Mesendoderm (in vitro differentiated cells): ENCODE measurements at regions not wholly inside any gene's neighbourhood (a gene's known extent, or its start where the extent isn't known, plus 50 kb on each side); places are given as distances from the start of the nearest gene placed in this dataset.

ENCODE experiments used
- DNase-seq: peaks from one replicate; pipeline ENCODE4 v3.0.0; 2013
- H2AK5ac ChIP-seq: 2 replicates; pipeline ENCODE4 v1.6.1; 2013; ENCODE audit warnings: low read length, inconsistent platforms
- H2BK120ac ChIP-seq: 2 replicates; pipeline ENCODE4 v1.6.1; 2013; ENCODE audit warnings: low read depth, mild to moderate bottlenecking, low read length, moderate library complexity, mixed read lengths
- H2BK15ac ChIP-seq: replicated peaks from 2 replicates; pipeline ENCODE4 v1.6.1; 2013; ENCODE audit warnings: low read depth, mild to moderate bottlenecking, moderate library complexity
- H2BK5ac ChIP-seq: 2 replicates; pipeline ENCODE4 v1.6.1; 2013; ENCODE audit warnings: low read length, inconsistent platforms
- H3K18ac ChIP-seq: 2 replicates; pipeline ENCODE4 v1.6.1; 2013; ENCODE audit warnings: mild to moderate bottlenecking, low read length, mixed read lengths
- H3K23ac ChIP-seq: one replicate; pipeline ENCODE4 v1.6.1; 2013; ENCODE audit warnings: low read length
- H3K27ac ChIP-seq: 2 replicates; pipeline ENCODE4 v1.5.1; 2013; ENCODE audit warnings: low read depth, mild to moderate bottlenecking, inconsistent platforms, low read length, moderate library complexity
- H3K27me3 ChIP-seq: 2 replicates; pipeline ENCODE4 v1.6.1; 2013; ENCODE audit warnings: low read length, control low read depth, mild to moderate bottlenecking, inconsistent platforms; ENCODE audit not compliant: insufficient read depth, poor library complexity
- H3K36me3 ChIP-seq: 2 replicates; pipeline ENCODE4 v1.6.1; 2013; ENCODE audit warnings: low read length, inconsistent platforms; ENCODE audit not compliant: control insufficient read depth, insufficient read depth
- H3K4ac ChIP-seq: one replicate; pipeline ENCODE4 v1.6.1; 2013; ENCODE audit warnings: low read depth, mild to moderate bottlenecking, low read length, moderate library complexity
- H3K4me1 ChIP-seq: 2 replicates; pipeline ENCODE4 v1.6.1; 2013; ENCODE audit warnings: low read depth, low read length, inconsistent platforms; ENCODE audit not compliant: control insufficient read depth
- H3K4me2 ChIP-seq: 2 replicates; pipeline ENCODE4 v1.6.1; 2013; ENCODE audit warnings: low read length
- H3K4me3 ChIP-seq: 2 replicates; pipeline ENCODE4 v1.5.1; 2013; ENCODE audit warnings: mild to moderate bottlenecking, low read length
- H3K56ac ChIP-seq: one replicate; pipeline ENCODE4 v1.6.1; 2013; ENCODE audit warnings: low read length
- H3K79me1 ChIP-seq: 2 replicates; pipeline ENCODE4 v1.6.1; 2013; ENCODE audit warnings: low read length, inconsistent platforms
- H3K79me2 ChIP-seq: 2 replicates; pipeline ENCODE4 v1.6.1; 2013; ENCODE audit warnings: mild to moderate bottlenecking, low read length; ENCODE audit not compliant: control insufficient read depth, insufficient read depth
- H3K9ac ChIP-seq: 2 replicates; pipeline ENCODE4 v1.6.1; 2013; ENCODE audit warnings: low read length, inconsistent platforms
- H4K5ac ChIP-seq: one replicate; pipeline ENCODE4 v1.6.1; 2013; ENCODE audit warnings: low read length
- H4K8ac ChIP-seq: one replicate; pipeline ENCODE4 v1.6.1; 2013; ENCODE audit warnings: low read depth, mild to moderate bottlenecking, control low read depth, low read length, moderate library complexity
- whole genome bisulfite sequencing: extraction: QIAGEN DNeasy Blood & Tissue Kit; methylation state at CpG from one replicate; pipeline ENCODE4 v1.1.7; 2013; ENCODE audit warnings: low lambda C conversion rate, missing lambda C conversion rate; ENCODE audit not compliant: insufficient coverage; ENCODE audit errors: extremely low coverage; 5-methylcytosine and 5-hydroxymethylcytosine counted together

DNA sequence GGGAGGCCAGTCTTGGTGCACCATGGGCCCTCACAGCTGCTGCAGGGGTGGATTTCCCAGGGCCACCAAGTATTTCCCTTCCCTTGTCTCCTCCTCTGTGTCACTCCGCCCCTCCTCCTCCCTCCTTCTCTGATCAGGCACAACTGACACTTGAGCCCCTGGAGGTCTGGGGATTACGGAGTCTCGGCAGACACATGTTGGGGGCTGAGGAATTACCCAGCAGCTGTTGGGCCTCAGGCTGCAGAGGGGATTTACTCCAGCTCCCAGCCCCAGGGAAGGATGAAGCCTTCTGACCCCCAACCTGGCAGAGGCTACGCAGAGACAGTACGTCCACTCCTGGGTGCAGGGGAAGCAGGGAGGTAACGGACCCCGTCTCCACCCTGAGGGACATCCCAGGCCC, 420.5 kb upstream of the SULF2 start:
- H3K4me2 ChIP-seq = no peak overlapping the region
- no peaks in the 10 kb centered on the region for H3K79me2 ChIP-seq
- no peak overlapping the region for H3K4ac ChIP-seq
- peaks cover 2% of the 10 kb centered on the region for H3K4me1 ChIP-seq
- H4K5ac ChIP-seq = no peak overlapping the region
- no peak overlapping the region for H2BK5ac ChIP-seq
- no peak overlapping the region for H3K18ac ChIP-seq
- H3K36me3 ChIP-seq = no peaks in the 10 kb centered on the region
- no peak overlapping the region for H3K9ac ChIP-seq
- H4K8ac ChIP-seq = no peak overlapping the region
- H2BK120ac ChIP-seq = no peak overlapping the region
- no peak overlapping the region for H3K4me3 ChIP-seq
- H3K79me1 ChIP-seq = no peaks in the 10 kb centered on the region
- no CpG with 5 or more reads among the region's 7 CpGs for WGBS
- no peak overlapping the region for H3K27ac ChIP-seq
- peak overlapping the region; percentile 11 for H3K56ac ChIP-seq
- H2BK15ac ChIP-seq = no peak overlapping the region
- no peak overlapping the region for H2AK5ac ChIP-seq
- peak; percentile 58 for DNase-seq
- H3K23ac ChIP-seq = no peak overlapping the region
- H3K27me3 ChIP-seq = no peaks in the 10 kb centered on the region

DNA sequence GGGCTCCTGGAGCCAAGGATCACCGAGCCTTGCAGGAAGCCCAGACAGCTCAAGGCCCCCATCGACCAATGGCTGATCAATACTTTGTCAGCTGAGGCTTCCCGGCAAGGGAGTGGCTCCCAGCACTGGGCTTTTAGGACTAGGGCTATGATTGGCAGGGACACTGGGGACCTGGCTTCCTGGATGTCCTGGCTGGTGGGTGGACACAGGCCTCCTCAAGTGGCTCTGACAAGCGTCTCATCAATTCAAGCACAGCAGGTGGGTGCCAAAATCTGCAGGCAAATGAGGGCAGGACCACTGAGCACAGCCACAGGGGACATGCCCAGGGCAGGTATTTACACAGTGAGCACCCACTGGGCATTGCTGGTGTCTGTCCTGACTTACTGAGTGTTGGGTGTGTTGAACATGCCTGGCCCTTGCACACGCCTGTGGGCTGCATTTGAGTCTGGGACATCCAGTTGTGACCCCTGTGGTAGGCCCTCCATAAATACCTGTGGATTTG, 420.1 kb upstream of the SULF2 start:
- H3K27ac ChIP-seq = no peak overlapping the region
- H2BK15ac ChIP-seq = no peak overlapping the region
- no peak overlapping the region for H4K5ac ChIP-seq
- no peak for DNase-seq
- no peak overlapping the region for H4K8ac ChIP-seq
- no peaks in the 10 kb centered on the region for H3K27me3 ChIP-seq
- no peak overlapping the region for H3K18ac ChIP-seq
- no peak overlapping the region for H2BK120ac ChIP-seq
- no peaks in the 10 kb centered on the region for H3K79me1 ChIP-seq
- H3K36me3 ChIP-seq = no peaks in the 10 kb centered on the region
- WGBS = no CpG with 5 or more reads among the region's 5 CpGs
- no peak overlapping the region for H3K4me3 ChIP-seq
- H3K4me2 ChIP-seq = no peak overlapping the region
- no peak overlapping the region for H2AK5ac ChIP-seq
- H3K79me2 ChIP-seq = no peaks in the 10 kb centered on the region
- no peak overlapping the region for H2BK5ac ChIP-seq
- peaks cover 2% of the 10 kb centered on the region for H3K4me1 ChIP-seq
- H3K4ac ChIP-seq = no peak overlapping the region
- H3K9ac ChIP-seq = no peak overlapping the region
- H3K56ac ChIP-seq = no peak overlapping the region
- H3K23ac ChIP-seq = no peak overlapping the region

DNA sequence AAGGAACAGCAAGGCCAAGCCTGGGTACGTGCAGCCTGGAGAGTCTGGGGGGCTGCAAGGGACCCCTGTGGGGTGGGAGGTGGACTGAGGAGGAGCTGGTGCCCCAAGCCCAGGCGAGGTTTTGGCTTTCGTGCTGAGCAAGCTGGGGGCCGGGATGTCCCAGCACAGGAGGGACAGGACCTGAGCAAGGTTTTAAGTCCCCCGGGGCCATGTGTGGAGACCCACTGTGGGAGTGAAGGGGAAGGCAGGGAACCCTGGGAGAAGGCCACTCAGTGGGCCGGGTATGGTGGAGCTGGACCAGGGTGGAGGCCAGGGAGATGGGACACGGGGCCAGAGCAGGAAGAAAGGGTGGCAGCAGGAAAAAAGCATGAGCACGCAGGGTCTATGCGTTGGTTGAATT, 419.2 kb upstream of the SULF2 start:
- no peak overlapping the region for H2BK15ac ChIP-seq
- H3K23ac ChIP-seq = no peak overlapping the region
- H3K79me2 ChIP-seq = no peaks in the 10 kb centered on the region
- no peak overlapping the region for H3K9ac ChIP-seq
- no peak overlapping the region for H3K27ac ChIP-seq
- no peak overlapping the region for H3K4me3 ChIP-seq
- H3K4me2 ChIP-seq = no peak overlapping the region
- H2BK5ac ChIP-seq = no peak overlapping the region
- no peaks in the 10 kb centered on the region for H3K36me3 ChIP-seq
- H3K4me1 ChIP-seq = peaks cover 2% of the 10 kb centered on the region
- H3K27me3 ChIP-seq = no peaks in the 10 kb centered on the region
- no peak for DNase-seq
- no peak overlapping the region for H2AK5ac ChIP-seq
- no peaks in the 10 kb centered on the region for H3K79me1 ChIP-seq
- no peak overlapping the region for H3K56ac ChIP-seq
- H4K5ac ChIP-seq = no peak overlapping the region
- H3K18ac ChIP-seq = no peak overlapping the region
- H4K8ac ChIP-seq = no peak overlapping the region
- no CpG with 5 or more reads among the region's 9 CpGs for WGBS
- no peak overlapping the region for H2BK120ac ChIP-seq
- no peak overlapping the region for H3K4ac ChIP-seq

DNA sequence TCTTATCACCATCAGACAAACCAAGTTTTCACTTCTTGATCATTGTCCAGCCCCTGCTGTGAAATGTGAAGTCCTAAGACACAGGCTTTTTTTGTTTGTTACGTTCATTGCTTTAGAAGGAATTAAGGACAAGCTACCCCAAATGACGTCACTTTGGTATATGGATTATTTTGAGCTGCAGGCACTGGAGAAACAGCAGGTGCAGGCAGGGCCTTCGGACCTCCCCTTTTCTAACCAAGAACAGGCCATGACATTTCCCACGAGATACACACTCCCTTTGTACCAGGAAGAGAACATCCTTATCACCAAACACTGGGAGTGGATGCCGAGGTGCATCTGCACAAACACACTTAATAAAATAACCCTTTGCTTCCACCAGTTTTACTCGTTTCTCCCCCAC, 418.0 kb upstream of the SULF2 start:
- no peaks in the 10 kb centered on the region for H3K79me1 ChIP-seq
- H2BK120ac ChIP-seq = no peak overlapping the region
- no peak overlapping the region for H2AK5ac ChIP-seq
- H3K36me3 ChIP-seq = no peaks in the 10 kb centered on the region
- H4K5ac ChIP-seq = no peak overlapping the region
- H3K56ac ChIP-seq = no peak overlapping the region
- H3K23ac ChIP-seq = no peak overlapping the region
- H3K9ac ChIP-seq = no peak overlapping the region
- no peaks in the 10 kb centered on the region for H3K27me3 ChIP-seq
- H3K4me1 ChIP-seq = peaks cover 2% of the 10 kb centered on the region
- H3K27ac ChIP-seq = no peak overlapping the region
- H3K18ac ChIP-seq = no peak overlapping the region
- H3K4me2 ChIP-seq = no peak overlapping the region
- no CpG with 5 or more reads among the region's 6 CpGs for WGBS
- DNase-seq = no peak
- H3K79me2 ChIP-seq = no peaks in the 10 kb centered on the region
- no peak overlapping the region for H3K4me3 ChIP-seq
- H2BK5ac ChIP-seq = no peak overlapping the region
- H3K4ac ChIP-seq = no peak overlapping the region
- H2BK15ac ChIP-seq = no peak overlapping the region
- no peak overlapping the region for H4K8ac ChIP-seq

DNA sequence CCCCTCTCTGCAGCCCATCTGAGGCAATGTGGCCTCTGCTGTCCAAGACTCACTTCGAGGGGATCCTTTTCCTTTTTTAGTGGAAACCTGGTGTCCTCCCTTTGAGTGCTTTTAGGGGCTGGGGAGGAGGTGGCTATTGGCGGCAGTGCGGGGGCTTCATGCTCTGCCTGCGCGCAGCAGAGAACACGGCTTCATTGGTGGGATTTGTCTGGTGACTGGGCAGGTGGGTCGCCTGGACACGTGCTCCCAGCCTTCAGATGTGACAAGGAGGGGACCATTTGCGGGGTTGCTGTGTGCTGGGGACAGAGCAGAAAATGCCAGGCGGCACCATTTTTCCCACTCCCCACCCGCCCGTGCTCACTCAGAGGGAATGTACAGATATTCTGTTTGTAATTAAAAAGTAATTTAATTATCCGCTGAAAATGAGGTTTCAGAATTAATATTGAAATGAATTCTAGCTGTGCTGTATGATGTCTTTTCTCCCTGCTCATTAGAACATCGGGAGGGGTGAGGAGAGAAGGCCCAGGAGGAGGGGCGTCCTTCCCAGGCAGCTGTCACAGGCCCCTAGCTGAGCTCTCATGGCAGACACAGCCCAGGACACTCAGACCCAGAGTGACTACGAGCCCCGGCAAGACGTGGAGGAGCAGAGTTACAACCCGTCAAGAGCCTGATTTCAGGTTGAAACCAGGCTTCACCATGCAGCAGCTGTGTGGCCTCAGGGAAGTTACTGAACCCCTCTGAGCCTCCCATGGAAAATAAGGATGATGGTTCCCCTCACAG, 417.2 kb upstream of the SULF2 start:
- H2BK120ac ChIP-seq = no peak overlapping the region
- H3K27ac ChIP-seq = no peak overlapping the region
- H3K79me2 ChIP-seq = no peaks in the 10 kb centered on the region
- no CpG with 5 or more reads among the region's 19 CpGs for WGBS
- peaks cover 2% of the 10 kb centered on the region for H3K4me1 ChIP-seq
- H3K56ac ChIP-seq = no peak overlapping the region
- no peak overlapping the region for H2BK5ac ChIP-seq
- no peaks in the 10 kb centered on the region for H3K27me3 ChIP-seq
- no peak for DNase-seq
- no peaks in the 10 kb centered on the region for H3K79me1 ChIP-seq
- no peak overlapping the region for H3K9ac ChIP-seq
- H4K5ac ChIP-seq = no peak overlapping the region
- no peak overlapping the region for H4K8ac ChIP-seq
- no peak overlapping the region for H2BK15ac ChIP-seq
- H3K4me2 ChIP-seq = no peak overlapping the region
- H3K23ac ChIP-seq = no peak overlapping the region
- no peak overlapping the region for H3K4me3 ChIP-seq
- H3K4ac ChIP-seq = no peak overlapping the region
- H3K18ac ChIP-seq = no peak overlapping the region
- H3K36me3 ChIP-seq = no peaks in the 10 kb centered on the region
- H2AK5ac ChIP-seq = no peak overlapping the region

DNA sequence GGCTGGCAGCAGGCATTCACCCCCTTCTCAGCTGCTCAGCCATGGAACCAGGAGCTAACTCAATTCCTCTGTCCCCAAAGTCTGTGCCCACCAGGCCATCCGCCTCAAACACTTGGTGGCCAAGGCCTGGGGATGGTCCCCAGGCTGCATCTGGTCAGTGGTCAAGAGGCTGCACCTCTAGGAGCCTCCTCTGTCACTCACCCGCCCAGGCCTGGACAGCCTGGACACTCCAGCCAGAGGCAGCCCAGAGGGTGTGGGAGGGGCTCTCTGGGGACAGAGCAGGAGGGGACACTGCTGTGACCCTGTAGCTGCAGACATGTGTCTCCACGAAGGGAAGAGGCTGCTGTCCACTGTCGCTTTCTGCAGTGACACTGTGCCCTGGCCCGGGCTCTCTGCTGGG, 416.6 kb upstream of the SULF2 start:
- H2AK5ac ChIP-seq = no peak overlapping the region
- H3K4me1 ChIP-seq = peaks cover 2% of the 10 kb centered on the region
- H3K4ac ChIP-seq = no peak overlapping the region
- H3K4me3 ChIP-seq = no peak overlapping the region
- H2BK15ac ChIP-seq = no peak overlapping the region
- no peak overlapping the region for H3K56ac ChIP-seq
- no peak overlapping the region for H3K18ac ChIP-seq
- no peaks in the 10 kb centered on the region for H3K79me1 ChIP-seq
- H3K36me3 ChIP-seq = no peaks in the 10 kb centered on the region
- H3K27ac ChIP-seq = no peak overlapping the region
- no peak overlapping the region for H4K5ac ChIP-seq
- H3K9ac ChIP-seq = no peak overlapping the region
- no CpG with 5 or more reads among the region's 5 CpGs for WGBS
- no peak overlapping the region for H3K4me2 ChIP-seq
- H3K79me2 ChIP-seq = no peaks in the 10 kb centered on the region
- H2BK120ac ChIP-seq = no peak overlapping the region
- H4K8ac ChIP-seq = no peak overlapping the region
- no peak for DNase-seq
- H3K23ac ChIP-seq = no peak overlapping the region
- H3K27me3 ChIP-seq = no peaks in the 10 kb centered on the region
- no peak overlapping the region for H2BK5ac ChIP-seq
